Ovary (tissue), 7 donors: ENCODE measurements at regions not wholly inside any gene's neighbourhood (a gene's known extent, or its start where the extent isn't known, plus 50 kb on each side); places are given as distances from the start of the nearest gene placed in this dataset.
"Not testable (repeated sequence)": the region's sequence is repeated elsewhere in the genome, so short reads cannot be mapped to it uniquely, and the experiment has no call there.

Experiments used
- DNase-seq, 5 donors: peaks; one replicate each; pipeline ENCODE4 v3.0.0-alpha.2; 2019 to 2020
- H3K27ac ChIP-seq, 2 donors: fragments of 200-600 bp; one replicate each; pipeline versions ENCODE4 v1.5.1 to v1.8.0; 2019 to 2022
- H3K27me3 ChIP-seq: fragments of 200-600 bp; one replicate; pipeline ENCODE4 v1.8.0; 2022
- H3K36me3 ChIP-seq: fragments of 200-600 bp; sonication (generic); one replicate; pipeline ENCODE4 v1.5.1; 2019
- H3K4me1 ChIP-seq: one replicate; pipeline ENCODE4 v1.8.1; 2013; ENCODE audit warnings: mild to moderate bottlenecking, moderate library complexity; ENCODE audit not compliant: insufficient read depth
- H3K4me3 ChIP-seq: fragments of 200-600 bp; sonication (generic); one replicate; pipeline ENCODE4 v1.5.1; 2017
- H3K9me3 ChIP-seq, 2 donors: fragments of 200-600 bp in 1 of 2; sonication (generic) in 1 of 2; one replicate each; pipeline versions ENCODE4 v1.5.1 to v1.8.1; 2013 to 2019; ENCODE audit warnings: mild to moderate bottlenecking in 1 of 2, moderate library complexity in 1 of 2
- EP300 ChIP-seq: sonication (generic); formaldehyde crosslinking; IDR thresholded peaks from one replicate; pipeline ENCODE4 v1.6.1; 2017; ENCODE audit warnings: antibody characterized with exemption
- POLR2A ChIP-seq: fragments of 450-650 bp; IDR thresholded peaks from one replicate; pipeline ENCODE4 v1.6.1; 2017; ENCODE audit warnings: antibody characterized with exemption, mild to moderate bottlenecking, moderate library complexity
- WGBS, 3 donors: extraction: QIAGEN DNeasy Blood & Tissue Kit in 1 of 3; methylation state at CpG; one replicate each; pipeline versions ENCODE4 v1.1.5 to v1.1.7; 2013 to 2017; 5-methylcytosine and 5-hydroxymethylcytosine counted together
- intact Hi-C, 4 donors: fragments of 100-400 bp; cut with DNase I; formaldehyde crosslinking; loops; one replicate each; pipeline versions ENCODE4 v1.11.0 to v1.15.1; 2022 to 2023
- TF ChIP-seq, protein P1 (sequence below), 3 donors: fragments of 450-650 bp in 2 of 3; fragments of 200-600 bp in 1 of 3; IDR thresholded peaks; one replicate each; pipeline versions ENCODE4 v1.5.1 to v1.8.0; 2016 to 2022; ENCODE audit warnings: antibody characterized with exemption in 3 of 3, mild to moderate bottlenecking in 1 of 3
- donor health status: DM: no; HTN: no; CAD: no; lungs with moderate emphysema.
- donor health status: DM: no; HTN: no; CAD: no.
- donor health status: Bipolar disorder and iron deficiency.
- donor health status: DM: no; HTN: no; CAD: no.
- donor health status: DM: yes; HTN: yes; CAD: no.

DNA sequence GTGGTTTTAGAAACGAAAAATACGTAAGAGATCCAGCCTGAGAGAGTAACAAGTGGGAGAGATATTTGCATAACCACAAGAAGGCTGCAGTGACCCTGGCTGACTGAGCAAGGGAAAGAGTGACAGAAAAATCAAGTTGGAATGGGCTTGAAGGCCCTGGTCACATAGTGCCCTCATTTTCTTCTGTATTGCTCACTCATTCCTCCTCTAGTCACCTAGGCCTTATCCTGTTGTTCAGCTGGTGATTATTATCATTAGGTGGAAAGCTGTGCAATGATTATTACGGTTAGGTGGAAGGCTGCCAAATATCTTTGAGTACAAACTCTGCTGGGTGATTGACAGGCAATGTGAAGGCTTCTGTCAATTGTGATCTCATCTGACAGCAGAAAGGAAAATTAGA, 2384.1 kb downstream of the PCDH7 start:
- Histone ChIP-seq H3K4me3 (no peak overlapping the region), H3K27me3 (no peaks in the 10 kb centered on the region), H3K9me3 (no peaks in the 10 kb centered on the region), H3K4me1 (no peaks in the 10 kb centered on the region), H3K27ac (no peak overlapping the region), H3K36me3 (no peaks in the 10 kb centered on the region)
- intact Hi-C loops, result no loop called here
- 28 to 43% (median 29%) methylated on average over 3 of the region's 3 CpGs for WGBS, 3 donors
- DNase-seq, result no peak
- no peak for TF ChIP-seq EP300
- no peak for TF ChIP-seq POLR2A
- TF ChIP-seq, protein P1, sequence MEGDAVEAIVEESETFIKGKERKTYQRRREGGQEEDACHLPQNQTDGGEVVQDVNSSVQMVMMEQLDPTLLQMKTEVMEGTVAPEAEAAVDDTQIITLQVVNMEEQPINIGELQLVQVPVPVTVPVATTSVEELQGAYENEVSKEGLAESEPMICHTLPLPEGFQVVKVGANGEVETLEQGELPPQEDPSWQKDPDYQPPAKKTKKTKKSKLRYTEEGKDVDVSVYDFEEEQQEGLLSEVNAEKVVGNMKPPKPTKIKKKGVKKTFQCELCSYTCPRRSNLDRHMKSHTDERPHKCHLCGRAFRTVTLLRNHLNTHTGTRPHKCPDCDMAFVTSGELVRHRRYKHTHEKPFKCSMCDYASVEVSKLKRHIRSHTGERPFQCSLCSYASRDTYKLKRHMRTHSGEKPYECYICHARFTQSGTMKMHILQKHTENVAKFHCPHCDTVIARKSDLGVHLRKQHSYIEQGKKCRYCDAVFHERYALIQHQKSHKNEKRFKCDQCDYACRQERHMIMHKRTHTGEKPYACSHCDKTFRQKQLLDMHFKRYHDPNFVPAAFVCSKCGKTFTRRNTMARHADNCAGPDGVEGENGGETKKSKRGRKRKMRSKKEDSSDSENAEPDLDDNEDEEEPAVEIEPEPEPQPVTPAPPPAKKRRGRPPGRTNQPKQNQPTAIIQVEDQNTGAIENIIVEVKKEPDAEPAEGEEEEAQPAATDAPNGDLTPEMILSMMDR (IDR thresholded peaks at IDR 0.05), result no peak

DNA sequence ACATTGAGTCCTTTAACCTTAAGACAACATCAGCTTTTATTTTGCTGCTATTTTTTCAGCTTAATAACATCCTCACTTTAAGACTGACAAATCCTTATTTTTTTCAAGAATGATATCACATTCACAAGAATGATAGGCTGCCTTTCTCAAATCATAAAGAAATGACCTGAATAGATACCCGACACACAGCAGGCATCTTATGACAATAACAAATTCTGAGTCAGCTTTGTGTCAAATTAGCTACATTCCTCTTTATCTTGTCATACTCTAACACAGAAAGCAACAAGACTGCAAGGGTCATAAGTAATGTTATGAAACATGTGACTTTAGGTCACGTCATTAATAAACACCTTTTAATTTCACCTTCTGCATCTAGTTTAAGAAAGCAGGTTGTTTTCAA, 2387.6 kb downstream of the PCDH7 start:
- no peaks in the 10 kb centered on the region for H3K27me3 ChIP-seq
- no peaks in the 10 kb centered on the region for H3K4me1 ChIP-seq
- 76 to 78% (median 78%) methylated on average over 2 of the region's 2 CpGs for WGBS, 3 donors
- intact Hi-C loops, result no loop called here
- H3K27ac ChIP-seq, result no peak overlapping the region
- H3K4me3 ChIP-seq, result no peak overlapping the region
- no peak for DNase-seq
- TF ChIP-seq EP300, result no peak
- TF ChIP-seq POLR2A, result no peak
- TF ChIP-seq, protein P1 (IDR thresholded peaks at IDR 0.05), result no peak
- no peaks in the 10 kb centered on the region for H3K36me3 ChIP-seq
- H3K9me3 ChIP-seq, result no peaks in the 10 kb centered on the region

DNA sequence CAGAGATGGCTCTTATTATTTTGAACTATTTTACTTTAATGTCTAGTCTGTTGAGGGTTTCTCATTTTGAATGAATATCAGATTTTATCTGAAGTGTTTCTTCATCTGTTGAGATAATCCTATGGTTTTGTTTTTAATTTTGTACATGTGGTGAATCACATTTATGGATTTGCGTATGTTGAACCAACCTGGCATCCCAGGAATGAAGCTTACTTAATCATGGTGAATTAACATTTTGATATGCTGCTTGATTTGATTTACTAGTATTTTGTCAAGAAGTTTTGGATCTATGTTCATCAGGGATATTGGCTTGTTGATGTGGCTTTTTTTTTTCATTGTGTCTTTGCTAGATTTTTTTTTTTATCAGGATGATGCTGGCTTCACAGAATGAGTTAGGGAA, 2390.9 kb downstream of the PCDH7 start:
- intact Hi-C loops, result no loop called here
- Histone ChIP-seq H3K27ac (no peak overlapping the region), H3K4me1 (no peaks in the 10 kb centered on the region), H3K9me3 (no peaks in the 10 kb centered on the region), H3K4me3 (no peak overlapping the region), H3K27me3 (no peaks in the 10 kb centered on the region), H3K36me3 (no peaks in the 10 kb centered on the region)
- no peak for DNase-seq
- no peak for TF ChIP-seq POLR2A
- no peak for TF ChIP-seq EP300
- TF ChIP-seq, protein P1 (IDR thresholded peaks at IDR 0.05), result no peak
- 80 to 89% (median 86%) methylated on average over 1 of the region's 1 CpG for WGBS, 3 donors

DNA sequence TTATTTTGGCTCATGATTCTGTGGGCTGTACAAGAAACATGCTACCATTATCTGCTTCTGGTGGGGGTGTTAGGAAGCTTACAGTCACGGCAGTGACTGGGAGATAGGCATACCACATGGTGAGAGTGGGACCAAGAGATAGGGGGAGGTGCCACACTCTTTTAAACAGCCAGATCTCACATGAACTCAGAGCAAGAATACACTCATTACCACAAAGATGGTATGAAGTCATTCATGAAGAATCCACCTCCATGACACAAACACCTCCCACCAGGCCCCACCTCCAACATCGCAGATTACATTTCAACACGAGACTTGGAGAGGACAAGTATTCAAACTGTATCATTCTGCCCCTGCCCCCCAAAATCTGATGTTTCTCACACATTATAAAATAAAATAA, 2396.7 kb downstream of the PCDH7 start:
- H3K9me3 ChIP-seq, result no peaks in the 10 kb centered on the region
- TF ChIP-seq POLR2A (no peak), EP300 (no peak)
- TF ChIP-seq, protein P1 (IDR thresholded peaks at IDR 0.05), result no peak
- intact Hi-C loops, result no loop called here
- no peaks in the 10 kb centered on the region for H3K36me3 ChIP-seq
- 73 to 80% (median 74%) methylated on average over 3 of the region's 3 CpGs for WGBS, 3 donors
- no peaks in the 10 kb centered on the region for H3K27me3 ChIP-seq
- H3K4me3 ChIP-seq, result no peak overlapping the region
- H3K27ac ChIP-seq, result no peak overlapping the region
- no peak for DNase-seq
- H3K4me1 ChIP-seq, result no peaks in the 10 kb centered on the region

DNA sequence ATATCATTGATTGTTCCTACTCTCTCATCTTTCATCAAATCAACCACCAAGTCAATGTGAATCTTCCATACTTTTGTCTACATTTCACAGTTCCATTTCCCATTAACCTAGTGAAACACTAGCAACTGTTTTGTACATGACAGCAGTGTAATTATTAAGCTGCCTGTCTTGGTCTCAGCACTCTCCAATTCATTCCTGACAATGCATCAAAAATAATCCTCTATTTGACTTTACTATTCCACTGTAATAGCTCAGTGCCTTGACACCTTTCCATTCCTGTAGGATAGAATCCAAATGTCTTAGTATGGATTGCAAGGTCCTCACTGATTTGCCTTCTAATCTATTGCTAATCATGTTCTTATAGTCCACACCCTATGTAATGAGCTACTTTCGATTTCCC, 2405.8 kb downstream of the PCDH7 start:
- intact Hi-C loops, result no loop called here
- 84 to 85% (median 85%) methylated on average over 1 of the region's 1 CpG for WGBS, 3 donors
- Histone ChIP-seq H3K4me1 (no peaks in the 10 kb centered on the region), H3K4me3 (no peak overlapping the region), H3K9me3 (no peaks in the 10 kb centered on the region), H3K27me3 (no peaks in the 10 kb centered on the region), H3K36me3 (no peaks in the 10 kb centered on the region), H3K27ac (no peak overlapping the region)
- TF ChIP-seq EP300 (no peak), POLR2A (no peak)
- TF ChIP-seq, protein P1 (IDR thresholded peaks at IDR 0.05), result no peak
- no peak for DNase-seq

DNA sequence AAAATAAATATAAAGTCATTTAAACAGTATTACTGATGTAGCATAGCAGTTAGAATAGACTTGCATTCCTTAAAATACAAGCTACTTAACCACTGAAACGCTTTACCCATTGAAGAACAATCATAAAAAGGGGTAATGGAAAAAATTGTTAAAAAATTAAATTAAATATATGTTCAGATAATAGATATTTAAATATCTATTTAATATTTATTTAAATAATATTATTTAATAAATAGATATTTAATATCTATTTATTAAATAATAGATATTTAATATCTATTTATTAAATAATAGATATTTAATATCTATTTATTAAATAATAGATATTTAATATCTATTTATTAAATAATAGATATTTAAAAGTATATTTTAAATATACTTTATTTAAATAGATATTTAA, 2410.5 kb downstream of the PCDH7 start:
- H3K4me3 ChIP-seq, H3K4me1 ChIP-seq, DNase-seq, intact Hi-C loops, H3K36me3 ChIP-seq, H3K9me3 ChIP-seq, H3K27me3 ChIP-seq, H3K27ac ChIP-seq: not testable (repeated sequence)
- WGBS, 3 donors, result 87 to 94% (median 92%) methylated on average over 1 of the region's 1 CpG
